ENCODE measurements at regions not wholly inside any gene's neighbourhood (a gene's known extent, or its start where the extent isn't known, plus 50 kb on each side); places are given as distances from the start of the nearest gene placed in this dataset.
A peak's percentile ranks its signal among the peaks of the same experiment; 100 is the strongest.

- no peak overlapping the region for H3K4me3 ChIP-seq (ENCODE audit: low read length in 3 of 3)
- H3K36me3 ChIP-seq (ENCODE audit: control insufficient read depth in 2 of 3, insufficient read depth in 3 of 3, low read length in 3 of 3): no peaks in the 10 kb centered on the region
- H3K4me1 ChIP-seq (ENCODE audit: control insufficient read depth in 2 of 3, insufficient read depth in 2 of 3, low read depth in 1 of 3, low read length in 3 of 3): no peaks in the 10 kb centered on the region
- H3K9me3 ChIP-seq (ENCODE audit: control insufficient read depth in 2 of 3, insufficient read depth in 1 of 3, low read length in 3 of 3): no peaks in the 10 kb centered on the region
- TF ChIP-seq CTCF (IDR thresholded peaks at IDR 0.05; ENCODE audit: borderline replicate concordance, extremely low read depth, insufficient read depth): no peak
- FAIRE-seq (no peak), DNase-seq (no peak)
- H3K9ac ChIP-seq (ENCODE audit: low read length in 3 of 3): no peak overlapping the region
- no peak overlapping the region for H3K27ac ChIP-seq (ENCODE audit: low read depth in 2 of 2, low read length in 2 of 2)
- intact Hi-C loops (cut with DNase I): no loop called here
- no peaks in the 10 kb centered on the region for H3K27me3 ChIP-seq (ENCODE audit: control insufficient read depth, insufficient read depth, low read length)
Measured at GRCh38 chr1:194289569-194290266, 1103.3 kb upstream of the B3GALT2 start.

- intact Hi-C loops (cut with DNase I): no loop called here
- FAIRE-seq: no peak
Measured at GRCh38 chr1:194288238-194288637, 1101.8 kb upstream of the B3GALT2 start.

GRCh38 chr1:194281376-194281775 lies 1095.0 kb upstream of the B3GALT2 start:
- Histone ChIP-seq H3K4me3 (ENCODE audit: low read length in 3 of 3) (no peak overlapping the region), H3K9me3 (ENCODE audit: control insufficient read depth in 2 of 3, insufficient read depth in 1 of 3, low read length in 3 of 3) (peaks cover 0 to 2% (median 0%) of the 10 kb centered on the region in 3 donors), H3K9ac (ENCODE audit: low read length in 3 of 3) (no peak overlapping the region), H3K27me3 (ENCODE audit: control insufficient read depth, insufficient read depth, low read length) (no peaks in the 10 kb centered on the region), H3K4me1 (ENCODE audit: control insufficient read depth in 2 of 3, insufficient read depth in 2 of 3, low read depth in 1 of 3, low read length in 3 of 3) (no peaks in the 10 kb centered on the region), H3K27ac (ENCODE audit: low read depth in 2 of 2, low read length in 2 of 2) (no peak overlapping the region), H3K36me3 (ENCODE audit: control insufficient read depth in 2 of 3, insufficient read depth in 3 of 3, low read length in 3 of 3) (no peaks in the 10 kb centered on the region)
- DNase-seq (peak in 2 of 5 donors; percentile 93), FAIRE-seq (no peak)
- TF ChIP-seq CTCF (IDR thresholded peaks at IDR 0.05; ENCODE audit: borderline replicate concordance, extremely low read depth, insufficient read depth): no peak
- intact Hi-C loops (cut with DNase I): no loop called here

More at GRCh38 chr1:194288238-194288637, 1101.8 kb upstream of the B3GALT2 start:
- TF ChIP-seq CTCF (IDR thresholded peaks at IDR 0.05; ENCODE audit: borderline replicate concordance, extremely low read depth, insufficient read depth): no peak
- H3K4me1 ChIP-seq (ENCODE audit: control insufficient read depth in 2 of 3, insufficient read depth in 2 of 3, low read depth in 1 of 3, low read length in 3 of 3): no peaks in the 10 kb centered on the region
- no peak overlapping the region for H3K4me3 ChIP-seq (ENCODE audit: low read length in 3 of 3)
- no peaks in the 10 kb centered on the region for H3K27me3 ChIP-seq (ENCODE audit: control insufficient read depth, insufficient read depth, low read length)
- H3K36me3 ChIP-seq (ENCODE audit: control insufficient read depth in 2 of 3, insufficient read depth in 3 of 3, low read length in 3 of 3): no peaks in the 10 kb centered on the region
- H3K9me3 ChIP-seq (ENCODE audit: control insufficient read depth in 2 of 3, insufficient read depth in 1 of 3, low read length in 3 of 3): no peaks in the 10 kb centered on the region
- H3K9ac ChIP-seq (ENCODE audit: low read length in 3 of 3): no peak overlapping the region
- DNase-seq: no peak
- H3K27ac ChIP-seq (ENCODE audit: low read depth in 2 of 2, low read length in 2 of 2): no peak overlapping the region

GRCh38 chr1:194280463-194280862 lies 1094.0 kb upstream of the B3GALT2 start:
- no peak for DNase-seq
- no peak for FAIRE-seq
- intact Hi-C loops (cut with DNase I): no loop called here

More at GRCh38 chr1:194280463-194280862, 1094.0 kb upstream of the B3GALT2 start:
- Histone ChIP-seq H3K4me1 (ENCODE audit: control insufficient read depth in 2 of 3, insufficient read depth in 2 of 3, low read depth in 1 of 3, low read length in 3 of 3) (no peaks in the 10 kb centered on the region), H3K4me3 (ENCODE audit: low read length in 3 of 3) (no peak overlapping the region), H3K27me3 (ENCODE audit: control insufficient read depth, insufficient read depth, low read length) (no peaks in the 10 kb centered on the region), H3K27ac (ENCODE audit: low read depth in 2 of 2, low read length in 2 of 2) (no peak overlapping the region), H3K9ac (ENCODE audit: low read length in 3 of 3) (no peak overlapping the region), H3K9me3 (ENCODE audit: control insufficient read depth in 2 of 3, insufficient read depth in 1 of 3, low read length in 3 of 3) (peaks cover 0 to 2% (median 0%) of the 10 kb centered on the region in 3 donors), H3K36me3 (ENCODE audit: control insufficient read depth in 2 of 3, insufficient read depth in 3 of 3, low read length in 3 of 3) (no peaks in the 10 kb centered on the region)
- no peak for TF ChIP-seq CTCF (IDR thresholded peaks at IDR 0.05; ENCODE audit: borderline replicate concordance, extremely low read depth, insufficient read depth)

Measured in kidney (tissue), 13 donors.